ENCODE measurements at regions not wholly inside any gene's neighbourhood (a gene's known extent, or its start where the extent isn't known, plus 50 kb on each side); places are given as distances from the start of the nearest gene placed in this dataset.

DNA sequence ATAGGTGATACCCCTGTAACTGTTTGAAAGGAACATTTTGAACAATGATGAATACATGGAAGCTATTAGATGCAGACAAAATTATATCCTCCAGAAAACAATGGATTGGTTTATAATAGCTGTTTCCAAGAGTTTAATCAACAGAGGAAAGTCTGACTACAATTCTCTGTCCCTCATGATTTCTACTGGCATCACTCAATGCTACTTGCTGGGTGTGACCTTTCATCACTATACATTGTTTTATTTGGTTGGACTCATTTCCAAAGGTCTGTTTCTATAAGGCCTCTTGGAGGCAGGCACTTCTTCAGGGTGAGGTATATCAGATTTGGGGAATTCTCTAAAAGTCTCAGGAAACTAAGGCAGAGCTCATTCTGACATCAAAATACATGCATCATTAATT lies 636.1 kb upstream of the SLC8A1 start:
- Mint-ChIP-seq H3K4me1 (ENCODE audit: low read depth) (no peaks in the 10 kb centered on the region), H3K27ac (no peak overlapping the region), H3K9me3 (peaks cover 2% of the 10 kb centered on the region), H3K36me3 (ENCODE audit: low read depth) (no peaks in the 10 kb centered on the region), H3K4me3 (no peak overlapping the region), H3K27me3 (no peaks in the 10 kb centered on the region)
- no peak for DNase-seq

- H3K27ac Mint-ChIP-seq, result no peak overlapping the region
- no peak overlapping the region for H3K4me3 Mint-ChIP-seq
- DNase-seq, result no peak
- no peaks in the 10 kb centered on the region for H3K36me3 Mint-ChIP-seq (ENCODE audit: low read depth)
- H3K27me3 Mint-ChIP-seq, result no peaks in the 10 kb centered on the region
- peaks cover 3% of the 10 kb centered on the region for H3K9me3 Mint-ChIP-seq
- H3K4me1 Mint-ChIP-seq (ENCODE audit: low read depth), result no peaks in the 10 kb centered on the region
Observed at GRCh38 chr2:41101281-41101680, 649.4 kb upstream of the SLC8A1 start.

DNA sequence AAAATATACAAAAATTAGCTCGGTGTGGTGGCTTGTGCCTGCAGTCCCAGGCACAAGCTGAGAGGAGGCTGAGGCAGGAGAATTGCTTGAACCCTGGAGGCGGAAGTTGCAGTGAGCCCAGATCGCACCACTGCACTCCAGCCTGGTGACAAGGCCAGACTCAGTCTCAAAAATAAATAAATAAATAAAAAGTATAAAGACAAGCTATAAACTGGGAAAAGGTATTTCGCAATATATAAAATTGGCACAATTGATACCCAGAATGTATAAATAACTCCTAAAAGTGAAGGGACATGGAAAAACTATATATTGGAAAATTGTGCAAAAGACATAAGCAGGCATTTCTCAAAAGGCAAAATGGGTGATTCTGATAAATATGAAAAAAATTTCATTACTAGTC lies 657.9 kb upstream of the SLC8A1 start:
- H3K27ac Mint-ChIP-seq, result no peak overlapping the region

DNA sequence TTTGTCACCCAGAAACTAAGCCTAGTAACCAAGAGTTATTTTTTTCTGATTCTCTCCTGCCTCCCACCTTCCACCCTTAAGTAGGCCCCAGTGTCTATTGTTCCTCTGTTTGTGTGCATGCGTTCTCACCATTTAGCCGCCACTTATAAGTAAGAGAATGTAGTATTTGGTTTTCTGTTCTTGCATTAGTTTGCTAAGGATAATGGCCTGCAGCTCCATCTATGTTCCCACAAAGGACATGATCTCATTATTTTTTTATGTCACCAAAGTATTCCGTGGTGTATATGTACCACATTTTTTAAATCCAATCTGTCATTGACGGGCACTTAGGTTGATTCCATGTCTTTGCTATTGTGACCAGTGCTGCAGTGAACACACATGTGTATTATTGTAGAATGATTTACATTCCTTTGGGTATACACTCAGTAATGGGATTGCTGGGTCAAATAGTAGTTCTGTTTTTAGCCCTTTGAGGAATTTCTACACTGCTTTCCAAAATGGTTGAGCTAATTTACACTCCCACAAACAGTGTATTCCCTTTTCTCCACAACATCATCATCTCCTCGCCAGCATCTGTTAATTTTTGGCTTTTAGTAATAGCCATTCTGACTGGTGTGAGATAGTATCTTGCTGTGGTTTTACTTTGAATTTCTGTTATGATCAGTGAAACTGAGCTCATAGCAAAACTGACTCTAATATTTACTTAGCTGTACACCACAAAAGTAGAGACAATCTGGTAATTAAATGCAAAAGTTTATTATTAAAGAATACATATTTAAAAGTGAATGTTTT lies 660.1 kb upstream of the SLC8A1 start:
- H3K27ac Mint-ChIP-seq, result no peak overlapping the region
- no peak for DNase-seq
- H3K4me3 Mint-ChIP-seq, result no peak overlapping the region
- peaks cover 5% of the 10 kb centered on the region for H3K9me3 Mint-ChIP-seq
- no peaks in the 10 kb centered on the region for H3K4me1 Mint-ChIP-seq (ENCODE audit: low read depth)
- H3K36me3 Mint-ChIP-seq (ENCODE audit: low read depth), result no peaks in the 10 kb centered on the region
- no peaks in the 10 kb centered on the region for H3K27me3 Mint-ChIP-seq

More for the DNA sequence above, 657.9 kb upstream of the SLC8A1 start:
- no peak for DNase-seq
- peaks cover 5% of the 10 kb centered on the region for H3K9me3 Mint-ChIP-seq
- H3K4me1 Mint-ChIP-seq (ENCODE audit: low read depth), result no peaks in the 10 kb centered on the region
- no peaks in the 10 kb centered on the region for H3K36me3 Mint-ChIP-seq (ENCODE audit: low read depth)
- no peaks in the 10 kb centered on the region for H3K27me3 Mint-ChIP-seq
- no peak overlapping the region for H3K4me3 Mint-ChIP-seq

DNA sequence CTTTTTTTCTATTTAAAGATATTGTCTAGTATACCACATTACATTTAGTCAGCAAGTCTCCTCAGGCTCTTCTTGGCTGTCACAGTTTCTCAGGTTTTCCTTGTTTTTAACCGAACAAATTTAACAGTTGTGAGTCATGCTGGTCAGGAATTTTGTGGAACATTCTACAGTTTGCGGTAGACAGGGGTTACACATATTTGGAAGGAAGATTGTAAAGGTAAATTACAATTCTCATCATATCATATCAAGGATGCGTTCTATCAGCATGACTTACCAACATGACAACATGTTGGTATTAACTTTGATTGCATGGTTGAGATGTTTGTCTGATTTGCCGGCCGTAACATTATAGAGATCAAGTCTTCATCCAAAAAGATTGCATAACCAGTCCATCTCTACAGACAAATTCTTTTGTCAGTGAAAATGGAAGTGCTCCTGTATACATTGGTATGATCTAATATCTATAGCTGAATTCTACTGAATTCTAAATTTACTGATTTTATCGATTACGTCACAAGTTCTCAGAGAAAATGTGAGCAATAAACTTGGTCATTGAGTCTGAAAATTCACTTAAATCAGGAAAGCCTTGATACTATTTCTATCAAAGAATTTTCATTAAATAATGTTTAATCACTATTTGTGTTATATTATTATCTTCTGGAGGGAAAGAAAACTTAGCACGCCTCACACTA lies 664.4 kb upstream of the SLC8A1 start:
- H3K36me3 Mint-ChIP-seq (ENCODE audit: low read depth), result no peaks in the 10 kb centered on the region
- no peak for DNase-seq
- H3K27me3 Mint-ChIP-seq, result no peaks in the 10 kb centered on the region
- H3K27ac Mint-ChIP-seq, result no peak overlapping the region
- H3K4me3 Mint-ChIP-seq, result no peak overlapping the region
- no peaks in the 10 kb centered on the region for H3K4me1 Mint-ChIP-seq (ENCODE audit: low read depth)
- H3K9me3 Mint-ChIP-seq, result peaks cover 5% of the 10 kb centered on the region

DNA sequence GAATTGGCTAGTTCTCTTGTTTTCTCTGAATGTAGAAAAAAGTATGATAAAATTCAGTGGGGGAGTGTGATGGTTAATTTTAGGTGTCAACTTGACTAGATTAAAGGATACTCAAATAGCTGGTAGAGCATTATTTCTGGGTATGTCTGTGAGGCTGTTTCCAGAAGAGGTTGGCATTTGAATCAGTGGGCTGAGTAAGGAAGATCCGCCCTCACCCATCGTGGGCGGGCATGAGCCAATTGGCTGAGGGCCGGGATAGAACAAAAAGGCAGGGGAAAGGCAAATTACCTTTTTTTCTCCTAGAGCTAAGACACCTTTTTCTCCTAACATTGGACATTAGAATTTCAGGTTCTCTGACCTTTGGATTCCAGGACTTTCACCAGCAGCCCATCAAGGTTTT lies 667.6 kb upstream of the SLC8A1 start:
- Mint-ChIP-seq H3K9me3 (no peaks in the 10 kb centered on the region), H3K4me3 (no peak overlapping the region), H3K4me1 (ENCODE audit: low read depth) (no peaks in the 10 kb centered on the region), H3K27me3 (no peaks in the 10 kb centered on the region), H3K27ac (no peak overlapping the region), H3K36me3 (ENCODE audit: low read depth) (no peaks in the 10 kb centered on the region)
- DNase-seq, result no peak

- Mint-ChIP-seq H3K36me3 (ENCODE audit: low read depth) (no peaks in the 10 kb centered on the region), H3K9me3 (no peaks in the 10 kb centered on the region), H3K4me3 (no peak overlapping the region), H3K27ac (no peak overlapping the region), H3K27me3 (no peaks in the 10 kb centered on the region), H3K4me1 (ENCODE audit: low read depth) (no peaks in the 10 kb centered on the region)
- DNase-seq, result no peak
Observed at GRCh38 chr2:41123341-41123740, 671.5 kb upstream of the SLC8A1 start.

DNA sequence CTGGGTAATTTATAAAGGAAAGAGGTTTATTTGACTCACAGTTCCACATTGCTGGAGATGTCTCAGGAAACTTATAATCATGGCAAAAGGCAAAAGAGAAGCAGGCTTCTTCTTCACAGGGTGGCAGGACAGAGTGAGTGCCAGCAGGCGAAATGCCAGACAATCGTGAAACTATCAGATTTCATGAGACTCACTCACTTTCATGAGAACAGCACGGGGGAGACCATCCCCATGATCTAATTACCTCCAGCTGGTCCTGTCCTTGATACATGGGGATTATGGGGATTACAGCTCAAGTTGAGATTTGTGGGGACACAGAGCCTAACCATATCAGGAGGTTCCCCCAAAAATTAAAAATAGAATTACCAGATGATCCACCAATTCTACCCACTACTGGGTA lies 675.5 kb upstream of the SLC8A1 start:
- Mint-ChIP-seq H3K36me3 (ENCODE audit: low read depth) (no peaks in the 10 kb centered on the region), H3K27ac (no peak overlapping the region), H3K9me3 (peaks cover 3% of the 10 kb centered on the region), H3K4me3 (no peak overlapping the region), H3K4me1 (ENCODE audit: low read depth) (no peaks in the 10 kb centered on the region), H3K27me3 (no peaks in the 10 kb centered on the region)
- DNase-seq, result no peak

GRCh38 chr2:41129988-41130387 lies 678.1 kb upstream of the SLC8A1 start:
- Mint-ChIP-seq H3K27me3 (no peaks in the 10 kb centered on the region), H3K4me1 (ENCODE audit: low read depth) (no peaks in the 10 kb centered on the region), H3K27ac (no peak overlapping the region), H3K36me3 (ENCODE audit: low read depth) (no peaks in the 10 kb centered on the region), H3K4me3 (no peak overlapping the region), H3K9me3 (peaks cover 3% of the 10 kb centered on the region)
- no peak for DNase-seq

GRCh38 chr2:41137031-41137430 lies 685.1 kb upstream of the SLC8A1 start:
- H3K9me3 Mint-ChIP-seq, result no peaks in the 10 kb centered on the region
- H3K27ac Mint-ChIP-seq, result no peak overlapping the region
- H3K36me3 Mint-ChIP-seq (ENCODE audit: low read depth), result no peaks in the 10 kb centered on the region
- DNase-seq, result no peak
- H3K27me3 Mint-ChIP-seq, result no peaks in the 10 kb centered on the region
- H3K4me1 Mint-ChIP-seq (ENCODE audit: low read depth), result no peaks in the 10 kb centered on the region
- no peak overlapping the region for H3K4me3 Mint-ChIP-seq

DNA sequence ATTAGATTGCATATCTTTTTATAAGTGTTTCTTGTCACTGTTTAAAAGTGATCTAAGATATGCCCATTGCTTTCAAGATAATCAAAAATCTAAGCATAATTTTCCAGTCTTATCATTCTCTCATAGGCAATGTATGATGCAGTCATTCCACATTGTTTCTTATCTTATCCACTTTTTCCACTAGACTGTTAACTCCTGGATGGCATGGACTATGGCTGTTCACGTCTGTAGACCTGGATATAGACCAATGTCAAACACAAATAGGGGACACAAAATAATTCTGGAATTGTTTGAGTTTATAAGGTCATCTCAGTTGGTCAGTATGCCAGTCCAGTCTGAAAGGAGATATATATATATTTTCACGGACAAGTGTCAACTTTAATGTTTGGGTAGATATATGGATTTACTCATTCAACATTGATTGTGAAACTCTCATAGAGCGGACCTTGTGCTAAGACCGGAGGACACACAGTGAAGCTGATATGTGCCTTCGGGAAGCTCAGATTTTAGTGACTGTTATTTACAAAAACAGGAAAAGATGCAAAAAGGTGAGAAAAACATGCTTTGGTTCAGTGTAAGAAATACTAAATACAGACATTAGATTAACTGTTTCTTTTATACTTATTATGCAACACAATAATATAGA lies 689.4 kb upstream of the SLC8A1 start:
- no peak overlapping the region for H3K4me3 Mint-ChIP-seq
- H3K27ac Mint-ChIP-seq, result no peak overlapping the region
- no peaks in the 10 kb centered on the region for H3K9me3 Mint-ChIP-seq
- no peaks in the 10 kb centered on the region for H3K36me3 Mint-ChIP-seq (ENCODE audit: low read depth)
- H3K27me3 Mint-ChIP-seq, result no peaks in the 10 kb centered on the region
- no peak for DNase-seq
- no peaks in the 10 kb centered on the region for H3K4me1 Mint-ChIP-seq (ENCODE audit: low read depth)

DNA sequence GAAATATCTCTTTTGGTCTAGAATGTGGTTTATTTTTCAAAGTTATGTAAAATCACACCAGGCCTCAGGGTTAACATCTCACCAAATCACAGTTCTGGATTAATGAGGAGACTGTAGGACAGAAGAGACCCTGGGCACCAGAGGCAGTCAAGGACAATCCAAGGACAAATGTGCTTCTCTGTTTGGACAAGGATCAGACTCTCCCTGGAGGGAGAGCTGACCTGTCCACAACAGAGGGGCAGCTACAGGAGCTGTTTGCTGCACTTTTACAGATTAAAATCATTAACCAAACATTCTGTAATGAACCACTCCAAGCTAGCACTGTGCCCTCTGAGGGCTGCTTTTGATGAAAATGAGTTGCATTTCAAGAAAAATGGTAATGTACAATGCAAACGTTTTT lies 690.6 kb upstream of the SLC8A1 start:
- H3K36me3 Mint-ChIP-seq (ENCODE audit: low read depth), result no peaks in the 10 kb centered on the region
- no peaks in the 10 kb centered on the region for H3K4me1 Mint-ChIP-seq (ENCODE audit: low read depth)
- H3K27ac Mint-ChIP-seq, result no peak overlapping the region
- H3K27me3 Mint-ChIP-seq, result no peaks in the 10 kb centered on the region
- no peaks in the 10 kb centered on the region for H3K9me3 Mint-ChIP-seq
- DNase-seq, result no peak
- H3K4me3 Mint-ChIP-seq, result no peak overlapping the region

DNA sequence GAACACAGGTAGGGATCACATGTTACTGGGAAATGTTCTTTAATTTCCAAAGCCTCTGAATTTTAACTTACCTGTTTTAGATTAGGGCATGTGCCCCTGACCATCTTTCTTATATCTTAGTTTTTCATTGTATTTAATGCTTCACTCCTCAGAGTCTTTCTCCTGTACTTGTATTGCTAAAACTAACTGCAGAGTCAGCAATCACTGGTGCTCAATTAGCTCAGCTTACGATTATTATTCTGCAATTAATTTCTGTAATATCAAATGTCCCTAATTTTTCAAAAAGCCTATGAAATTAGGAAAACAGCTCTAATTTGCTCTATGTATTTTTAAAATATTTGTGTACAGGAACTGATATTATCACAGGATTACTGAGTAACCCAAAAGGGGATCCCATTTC lies 693.2 kb upstream of the SLC8A1 start:
- H3K9me3 Mint-ChIP-seq, result no peaks in the 10 kb centered on the region
- no peaks in the 10 kb centered on the region for H3K4me1 Mint-ChIP-seq (ENCODE audit: low read depth)
- DNase-seq, result no peak
- H3K36me3 Mint-ChIP-seq (ENCODE audit: low read depth), result no peaks in the 10 kb centered on the region
- no peak overlapping the region for H3K4me3 Mint-ChIP-seq
- H3K27ac Mint-ChIP-seq, result no peak overlapping the region
- H3K27me3 Mint-ChIP-seq, result no peaks in the 10 kb centered on the region

DNA sequence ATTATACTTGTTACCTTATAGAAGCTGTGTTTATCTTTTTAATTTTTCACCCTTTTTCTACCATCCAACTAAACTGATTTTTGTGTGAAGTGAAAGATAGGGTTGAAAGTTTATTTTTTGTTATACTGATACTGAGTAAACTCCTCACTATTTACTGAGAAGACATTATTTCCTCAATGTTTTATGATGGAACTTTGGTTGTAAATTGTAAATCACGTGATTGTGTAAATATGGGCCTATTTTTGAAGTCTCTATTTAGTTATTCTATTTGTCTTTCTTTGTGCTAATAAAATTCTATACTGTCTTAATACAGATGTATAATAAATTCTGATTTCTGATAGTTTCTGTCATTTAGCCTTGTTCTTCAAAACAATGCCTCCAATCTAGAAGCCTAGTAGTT lies 697.2 kb upstream of the SLC8A1 start:
- no peaks in the 10 kb centered on the region for H3K4me1 Mint-ChIP-seq (ENCODE audit: low read depth)
- H3K9me3 Mint-ChIP-seq, result no peaks in the 10 kb centered on the region
- no peaks in the 10 kb centered on the region for H3K36me3 Mint-ChIP-seq (ENCODE audit: low read depth)
- H3K27me3 Mint-ChIP-seq, result no peaks in the 10 kb centered on the region
- no peak overlapping the region for H3K27ac Mint-ChIP-seq
- no peak for DNase-seq
- H3K4me3 Mint-ChIP-seq, result no peak overlapping the region

- no peak overlapping the region for H3K4me3 Mint-ChIP-seq
- DNase-seq, result no peak
- no peaks in the 10 kb centered on the region for H3K4me1 Mint-ChIP-seq (ENCODE audit: low read depth)
- H3K27me3 Mint-ChIP-seq, result no peaks in the 10 kb centered on the region
- H3K9me3 Mint-ChIP-seq, result peaks cover 3% of the 10 kb centered on the region
- no peaks in the 10 kb centered on the region for H3K36me3 Mint-ChIP-seq (ENCODE audit: low read depth)
- no peak overlapping the region for H3K27ac Mint-ChIP-seq
Observed at GRCh38 chr2:41151746-41152145, 699.9 kb upstream of the SLC8A1 start.

Measured in activated T-cell treated with anti-CD3 and anti-CD28 coated beads, Interleukin-2, amount 50 U/mL, for 24 hours (primary cell).